Neuronal stem cell (in vitro differentiated cells): ENCODE measurements at regions not wholly inside any gene's neighbourhood (a gene's known extent, or its start where the extent isn't known, plus 50 kb on each side); places are given as distances from the start of the nearest gene placed in this dataset.

Source experiments
- DNase-seq: peaks from one replicate; pipeline ENCODE4 v3.0.0-alpha.2; 2013; ENCODE audit warnings: low spot score
- H2AFZ ChIP-seq: one replicate; pipeline ENCODE4 v1.6.1; 2013; ENCODE audit warnings: mild to moderate bottlenecking, low read length, inconsistent platforms
- H2AK5ac ChIP-seq: 2 replicates; pipeline ENCODE4 v1.6.1; 2013; ENCODE audit warnings: low read depth, mild to moderate bottlenecking, inconsistent platforms, low read length, moderate library complexity, mixed read lengths
- H2BK120ac ChIP-seq: 2 replicates; pipeline ENCODE4 v1.6.1; 2013; ENCODE audit warnings: low read depth, mild to moderate bottlenecking, inconsistent platforms, low read length, moderate library complexity, mixed read lengths
- H2BK12ac ChIP-seq: one replicate; pipeline ENCODE4 v1.6.1; 2013; ENCODE audit warnings: low read length, inconsistent platforms
- H2BK15ac ChIP-seq: 2 replicates; pipeline ENCODE4 v1.6.1; 2013; ENCODE audit warnings: mild to moderate bottlenecking, low read length, inconsistent platforms, mixed read lengths
- H2BK5ac ChIP-seq: one replicate; pipeline ENCODE4 v1.6.1; 2013; ENCODE audit warnings: inconsistent platforms, mild to moderate bottlenecking, low read length, moderate library complexity
- H3K14ac ChIP-seq: one replicate; pipeline ENCODE4 v1.6.1; 2013; ENCODE audit warnings: low read length, inconsistent platforms
- H3K18ac ChIP-seq: 2 replicates; pipeline ENCODE4 v1.6.1; 2013; ENCODE audit warnings: low read length, inconsistent platforms
- H3K23ac ChIP-seq: 2 replicates; pipeline ENCODE4 v1.6.1; 2013; ENCODE audit warnings: low read depth, mild to moderate bottlenecking, mixed read lengths, low read length, inconsistent platforms; ENCODE audit not compliant: poor library complexity
- H3K27ac ChIP-seq: replicated peaks from 3 replicates; pipeline ENCODE4 v1.5.1; 2013; ENCODE audit warnings: low read length, inconsistent platforms
- H3K27me3 ChIP-seq, 3 experiments: 2 replicates each; pipeline ENCODE4 v1.6.1; 2013; ENCODE audit warnings: low read length in 3 of 3, mild to moderate bottlenecking in 2 of 3, inconsistent platforms in 1 of 3, low read depth in 1 of 3, mixed read lengths in 1 of 3, moderate library complexity in 1 of 3; ENCODE audit not compliant: control insufficient read depth in 3 of 3, insufficient read depth in 3 of 3
- H3K36me3 ChIP-seq, 2 donors: replicated peaks in 1 of 2; 2 replicates each; pipeline ENCODE4 v1.6.1; 2013; ENCODE audit warnings: low read length in 2 of 2; ENCODE audit not compliant: control insufficient read depth in 2 of 2, insufficient read depth in 2 of 2
- H3K4ac ChIP-seq: 2 replicates; pipeline ENCODE4 v1.6.1; 2013; ENCODE audit warnings: inconsistent platforms, mild to moderate bottlenecking, low read length, moderate library complexity
- H3K4me1 ChIP-seq, 2 donors: 1 replicate in 1 of 2; 2 replicates in 1 of 2; pipeline ENCODE4 v1.6.1; 2013; ENCODE audit warnings: low read length in 2 of 2, low read depth in 1 of 2; ENCODE audit not compliant: control insufficient read depth in 2 of 2, insufficient read depth in 1 of 2
- H3K4me2 ChIP-seq: one replicate; pipeline ENCODE4 v1.6.1; 2013; ENCODE audit warnings: mild to moderate bottlenecking, low read length, inconsistent platforms; ENCODE audit not compliant: insufficient read depth, poor library complexity, severe bottlenecking
- H3K4me3 ChIP-seq, 2 donors: 2 replicates each; pipeline ENCODE4 v1.5.1; 2013; ENCODE audit warnings: low read length in 2 of 2, mild to moderate bottlenecking in 2 of 2, inconsistent platforms in 1 of 2, moderate library complexity in 1 of 2
- H3K79me1 ChIP-seq: one replicate; pipeline ENCODE4 v1.6.1; 2013; ENCODE audit warnings: low read depth, mild to moderate bottlenecking, inconsistent platforms, low read length, moderate library complexity
- H3K9ac ChIP-seq: one replicate; pipeline ENCODE4 v1.6.1; 2013; ENCODE audit warnings: mild to moderate bottlenecking, low read depth, low read length, inconsistent platforms; ENCODE audit not compliant: poor library complexity
- H3K9me3 ChIP-seq, 2 donors: replicated peaks in 1 of 2; 2 replicates each; pipeline versions ENCODE3 to v1.6.1; 2013; ENCODE audit warnings: low read length in 2 of 2, mild to moderate bottlenecking in 2 of 2, inconsistent platforms in 1 of 2, low read depth in 1 of 2, mixed read lengths in 1 of 2, moderate library complexity in 1 of 2; ENCODE audit not compliant: control insufficient read depth in 2 of 2, insufficient read depth in 1 of 2
- H4K8ac ChIP-seq: one replicate; pipeline ENCODE4 v1.6.1; 2013; ENCODE audit warnings: low read depth, mild to moderate bottlenecking, inconsistent platforms, low read length, moderate library complexity
- H4K91ac ChIP-seq: one replicate; pipeline ENCODE4 v1.6.1; 2013; ENCODE audit warnings: low read length, low read depth, mild to moderate bottlenecking, inconsistent platforms; ENCODE audit not compliant: poor library complexity
- WGBS, 2 donors: extraction: QIAGEN DNeasy Blood & Tissue Kit; methylation state at CpG; one replicate each; pipeline ENCODE4 v1.1.7; 2013; ENCODE audit warnings: missing lambda C conversion rate in 2 of 2, mixed read lengths in 1 of 2; ENCODE audit not compliant: insufficient read length in 2 of 2, insufficient replicate concordance in 1 of 2; ENCODE audit errors: extremely low coverage in 2 of 2; 5-methylcytosine and 5-hydroxymethylcytosine counted together

DNA sequence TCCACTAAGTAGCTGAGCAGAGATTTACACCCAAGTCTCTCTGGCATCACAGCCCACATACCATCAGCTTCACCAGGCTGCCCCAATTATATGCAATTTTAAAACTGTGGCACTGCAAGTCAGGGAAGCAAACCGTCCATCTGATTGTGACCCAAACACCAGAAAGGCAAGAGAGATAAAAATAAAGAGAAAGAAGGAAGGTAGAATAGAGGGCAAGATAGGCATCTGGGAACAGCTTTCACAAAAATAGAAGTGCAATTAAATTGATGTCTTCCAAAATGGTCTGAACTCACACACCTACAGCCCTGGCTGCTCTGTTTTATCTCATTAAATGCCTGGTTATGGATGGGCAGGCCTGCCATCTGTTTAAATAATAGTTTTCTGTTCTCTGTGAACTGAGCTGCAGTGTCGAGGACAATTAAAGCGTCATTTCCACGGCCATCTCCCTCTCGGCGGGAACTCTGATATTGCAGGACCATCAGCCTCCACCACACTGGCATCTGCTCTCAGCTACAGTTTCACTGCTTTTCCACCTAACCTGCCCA, 509.1 kb downstream of the INHBA start:
- Histone ChIP-seq H3K4me1 (peaks cover 0 to 13% of the 10 kb centered on the region in 2 donors), H2BK5ac (no peak overlapping the region), H2BK120ac (no peak overlapping the region), H3K27me3 (no peaks in the 10 kb centered on the region), H3K4me2 (no peak overlapping the region), H3K14ac (no peak overlapping the region), H3K9me3 (peaks cover 0 to 2% of the 10 kb centered on the region in 2 donors), H2BK15ac (no peak overlapping the region), H3K18ac (no peak overlapping the region), H3K9ac (no peak overlapping the region), H2AFZ (peak overlapping the region; percentile 13), H4K91ac (no peak overlapping the region), H3K4ac (no peak overlapping the region), H4K8ac (no peak overlapping the region), H3K4me3 (no peak overlapping the region), H3K36me3 (no peaks in the 10 kb centered on the region), H2BK12ac (no peak overlapping the region), H3K27ac (no peak overlapping the region), H2AK5ac (no peak overlapping the region), H3K79me1 (no peaks in the 10 kb centered on the region), H3K23ac (no peak overlapping the region)
- DNase-seq = no peak
- WGBS, 2 donors = no CpG with 5 or more reads among the region's 6 CpGs

DNA sequence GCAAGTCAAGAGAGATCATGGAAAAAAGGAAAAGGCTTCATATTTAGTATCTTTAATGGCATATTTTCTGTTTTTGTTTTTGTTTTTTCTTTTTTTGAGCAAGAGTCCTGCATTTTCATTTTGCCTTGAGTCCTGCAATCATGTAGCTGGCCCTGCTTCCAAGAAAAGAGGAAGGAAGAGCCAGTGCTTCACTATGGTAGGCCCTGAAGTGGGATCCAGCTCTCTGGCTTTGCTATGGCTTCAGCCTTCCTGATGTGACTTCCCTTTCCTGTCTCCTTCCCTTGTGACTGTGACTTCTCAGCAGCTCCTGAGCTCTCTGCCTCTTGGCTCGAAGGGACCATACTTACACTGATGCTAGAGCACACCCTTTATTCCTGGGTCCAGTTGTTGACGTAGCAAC, 512.3 kb downstream of the INHBA start:
- no peak overlapping the region for H3K14ac ChIP-seq
- H2BK12ac ChIP-seq = no peak overlapping the region
- no peak overlapping the region for H2BK5ac ChIP-seq
- H2BK120ac ChIP-seq = no peak overlapping the region
- H3K4me3 ChIP-seq = no peak overlapping the region
- no peak overlapping the region for H3K9ac ChIP-seq
- no peak overlapping the region for H3K23ac ChIP-seq
- no peak overlapping the region for H3K4me2 ChIP-seq
- H3K18ac ChIP-seq = no peak overlapping the region
- H3K4me1 ChIP-seq = no peaks in the 10 kb centered on the region
- no peak for DNase-seq
- H3K9me3 ChIP-seq = peaks cover 0 to 2% of the 10 kb centered on the region in 2 donors
- H4K8ac ChIP-seq = no peak overlapping the region
- H3K27me3 ChIP-seq = peaks cover 0 to 2% (median 0%) of the 10 kb centered on the region in 3 experiments
- H2AK5ac ChIP-seq = no peak overlapping the region
- H2AFZ ChIP-seq = peak overlapping the region; percentile 25
- H3K27ac ChIP-seq = no peak overlapping the region
- no peak overlapping the region for H4K91ac ChIP-seq
- WGBS, 2 donors = no CpG with 5 or more reads among the region's 2 CpGs
- no peaks in the 10 kb centered on the region for H3K79me1 ChIP-seq
- no peak overlapping the region for H2BK15ac ChIP-seq
- H3K4ac ChIP-seq = no peak overlapping the region
- H3K36me3 ChIP-seq = no peaks in the 10 kb centered on the region

DNA sequence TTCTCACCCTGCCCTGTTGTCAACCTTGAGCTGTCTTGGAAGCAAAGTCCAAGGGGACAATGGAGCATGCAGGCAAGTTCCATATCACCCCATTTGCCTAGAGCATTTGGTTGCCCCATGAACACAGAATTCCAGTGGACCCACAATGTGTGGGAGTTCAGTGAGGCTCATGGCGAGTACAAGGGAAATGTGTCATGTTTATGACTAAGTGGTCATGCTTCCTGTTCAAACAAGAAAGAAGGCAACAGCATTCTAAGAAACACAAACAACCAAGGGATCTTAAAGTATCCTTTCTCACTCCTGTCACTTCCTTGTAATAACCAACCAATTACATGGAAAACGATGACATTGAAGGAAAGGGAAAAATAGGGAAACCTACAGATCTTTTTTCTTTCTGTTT, 513.0 kb downstream of the INHBA start:
- Histone ChIP-seq H2BK15ac (no peak overlapping the region), H3K4me3 (peak overlapping the region in 1 of 2 donors; percentile 56), H3K79me1 (no peaks in the 10 kb centered on the region), H3K23ac (no peak overlapping the region), H3K4ac (no peak overlapping the region), H3K14ac (no peak overlapping the region), H2BK5ac (no peak overlapping the region), H2AFZ (no peak overlapping the region), H3K9ac (no peak overlapping the region), H3K4me1 (no peaks in the 10 kb centered on the region), H2BK12ac (no peak overlapping the region), H4K8ac (no peak overlapping the region), H2AK5ac (no peak overlapping the region), H3K9me3 (peaks cover 0 to 2% of the 10 kb centered on the region in 2 donors), H3K27me3 (peaks cover 0 to 2% (median 0%) of the 10 kb centered on the region in 3 experiments), H3K4me2 (no peak overlapping the region), H4K91ac (no peak overlapping the region), H3K36me3 (no peaks in the 10 kb centered on the region), H3K27ac (no peak overlapping the region), H2BK120ac (no peak overlapping the region), H3K18ac (no peak overlapping the region)
- no CpG with 5 or more reads among the region's 2 CpGs for WGBS, 2 donors
- DNase-seq = no peak

DNA sequence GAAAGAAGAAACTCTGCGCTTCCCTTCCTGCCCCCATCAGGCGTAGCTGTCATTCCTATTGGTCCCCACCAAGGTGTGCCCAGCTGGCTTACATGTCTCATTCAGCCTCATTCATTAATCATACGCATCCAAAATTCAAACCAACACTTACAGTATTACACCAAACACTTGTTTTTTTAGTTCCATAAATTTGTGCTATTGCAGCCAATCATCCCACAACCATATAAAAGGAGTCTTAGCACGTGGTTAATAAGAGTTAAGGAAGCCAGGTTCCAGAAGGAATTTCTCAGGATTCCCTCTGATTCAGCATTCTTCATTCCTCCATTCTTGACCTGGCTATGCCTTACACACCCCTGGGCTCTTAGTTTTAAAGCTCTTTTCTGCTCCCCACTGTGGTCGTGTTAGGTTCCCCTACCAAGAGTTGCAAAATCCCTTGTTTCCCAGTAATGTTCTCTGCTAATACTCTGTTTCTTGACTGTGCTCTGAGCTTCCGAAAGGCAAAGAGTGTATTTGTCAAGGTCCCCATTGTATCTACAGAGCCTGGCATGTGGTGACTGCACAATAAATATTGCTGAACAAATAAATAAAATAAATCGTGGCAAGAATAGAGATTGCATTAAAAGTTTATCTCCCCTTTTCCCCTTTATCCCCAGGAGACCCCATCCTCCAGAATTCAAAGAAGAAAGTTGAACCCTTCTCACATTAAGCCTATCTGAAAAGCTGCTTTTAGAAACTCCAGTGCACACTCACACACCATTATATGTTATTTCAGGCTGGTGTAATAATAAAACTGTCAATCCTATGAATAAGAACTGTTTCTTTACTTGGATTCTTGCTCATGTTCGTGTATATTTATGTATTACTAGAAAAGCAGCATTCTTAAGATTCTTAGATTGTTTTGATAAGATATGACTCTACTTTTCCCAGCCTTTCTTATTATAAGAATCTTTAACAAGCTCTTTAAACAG, 514.4 kb downstream of the INHBA start:
- no peak overlapping the region for H3K27ac ChIP-seq
- no peak overlapping the region for H4K8ac ChIP-seq
- no peak overlapping the region for H2BK15ac ChIP-seq
- peaks cover 0 to 2% (median 0%) of the 10 kb centered on the region in 3 experiments for H3K27me3 ChIP-seq
- no peaks in the 10 kb centered on the region for H3K4me1 ChIP-seq
- no peak overlapping the region for H3K4me3 ChIP-seq
- no peak for DNase-seq
- no peaks in the 10 kb centered on the region for H3K79me1 ChIP-seq
- H3K23ac ChIP-seq = no peak overlapping the region
- H2BK5ac ChIP-seq = no peak overlapping the region
- H3K4ac ChIP-seq = no peak overlapping the region
- no peak overlapping the region for H2AK5ac ChIP-seq
- no peak overlapping the region for H2BK120ac ChIP-seq
- H4K91ac ChIP-seq = no peak overlapping the region
- no peak overlapping the region for H3K18ac ChIP-seq
- WGBS, 2 donors = 100% methylated on average over 1 of the region's 8 CpGs; no CpG with 5 or more reads in 1 of the 2 donors
- no peak overlapping the region for H3K14ac ChIP-seq
- peak overlapping the region; percentile 65 for H2AFZ ChIP-seq
- H3K9me3 ChIP-seq = peaks cover 0 to 2% of the 10 kb centered on the region in 2 donors
- no peak overlapping the region for H3K9ac ChIP-seq
- no peak overlapping the region for H3K4me2 ChIP-seq
- no peaks in the 10 kb centered on the region for H3K36me3 ChIP-seq
- no peak overlapping the region for H2BK12ac ChIP-seq
